HEK293 (cell line): ENCODE measurements at regions not wholly inside any gene's neighbourhood (a gene's known extent, or its start where the extent isn't known, plus 50 kb on each side); places are given as distances from the start of the nearest gene placed in this dataset.

ENCODE experiments used
- CTCF ChIA-PET: fragments of 350-600 bp; formaldehyde crosslinking; extraction: SDS; loops from one replicate; lab custom pipeline; 2021; ENCODE audit warnings: antibody characterized with exemption; lab: Yijun Ruan, JAX
- POLR2A ChIA-PET: fragments of 300-600 bp; formaldehyde crosslinking; extraction: SDS; loops from one replicate; lab custom pipeline; 2020; ENCODE audit warnings: antibody characterized with exemption, inconsistent platforms; lab: Yijun Ruan, JAX
- H3K27ac ChIP-seq: fragments of 200-500 bp; sonication (Bioruptor generic); 2 replicates; pipeline ENCODE4 v1.5.1; 2014; ENCODE audit warnings: low read depth, low read length, control low read depth, inconsistent platforms; ENCODE audit errors: extremely low read depth
- H3K36me3 ChIP-seq, 2 experiments: fragments of 200-500 bp in 1 of 2; sonication (Bioruptor generic) in 1 of 2; 1 replicate in 1 of 2; 2 replicates in 1 of 2; pipeline ENCODE4 v1.5.1; 2014 to 2017; ENCODE audit warnings: inconsistent platforms in 2 of 2, low read length in 2 of 2; ENCODE audit not compliant: control insufficient read depth in 2 of 2, insufficient read depth in 1 of 2
- H3K4me1 ChIP-seq: fragments of 200-500 bp; sonication (Bioruptor generic); 2 replicates; pipeline ENCODE4 v1.5.1; 2014; ENCODE audit warnings: mild to moderate bottlenecking, low read length, inconsistent platforms; ENCODE audit not compliant: control insufficient read depth, insufficient read depth
- H3K4me3 ChIP-seq: 2 replicates; pipeline ENCODE4 v1.5.1; 2011; ENCODE audit warnings: low read depth, mild to moderate bottlenecking, control low read depth, low read length, moderate library complexity
- H3K9me3 ChIP-seq: fragments of 200-500 bp; sonication (Bioruptor generic); 2 replicates; pipeline ENCODE4 v1.5.1; 2014; ENCODE audit warnings: low read depth, low read length, inconsistent platforms; ENCODE audit not compliant: control insufficient read depth, insufficient read depth
- GLIS1 ChIP-seq: fragments of 450-650 bp; formaldehyde crosslinking; IDR thresholded peaks from 2 replicates; pipeline ENCODE4 v1.5.1; 2016; ENCODE audit warnings: missing biosample characterization, missing genetic modification characterization
- KLF10 ChIP-seq: fragments of 450-650 bp; IDR thresholded peaks from 2 replicates; pipeline ENCODE4 v1.5.1; 2018; ENCODE audit warnings: missing biosample characterization, mild to moderate bottlenecking, missing genetic modification characterization
- KLF16 ChIP-seq: fragments of 450-650 bp; formaldehyde crosslinking; IDR thresholded peaks from 2 replicates; pipeline ENCODE4 v1.5.1; 2017; ENCODE audit warnings: missing biosample characterization, missing genetic modification characterization
- KLF9 ChIP-seq: fragments of 450-650 bp; formaldehyde crosslinking; IDR thresholded peaks from 2 replicates; pipeline ENCODE4 v1.5.1; 2016; ENCODE audit warnings: missing biosample characterization, missing genetic modification characterization, low read depth
- ZBTB21 ChIP-seq: fragments of 450-650 bp; formaldehyde crosslinking; IDR thresholded peaks from 2 replicates; pipeline ENCODE4 v1.5.1; 2017; ENCODE audit warnings: missing biosample characterization, missing genetic modification characterization
- ZBTB8A ChIP-seq: fragments of 450-650 bp; formaldehyde crosslinking; IDR thresholded peaks from 2 replicates; pipeline ENCODE4 v1.5.1; 2016; ENCODE audit warnings: missing biosample characterization, missing genetic modification characterization
- ZFHX2 ChIP-seq: fragments of 450-650 bp; formaldehyde crosslinking; conservative IDR thresholded peaks from 2 replicates; pipeline ENCODE4 v1.5.1; 2016; ENCODE audit warnings: missing biosample characterization, missing genetic modification characterization
- ZFP37 ChIP-seq: fragments of 450-650 bp; formaldehyde crosslinking; IDR thresholded peaks from 2 replicates; pipeline ENCODE4 v1.5.1; 2016; ENCODE audit warnings: missing biosample characterization, missing genetic modification characterization
- ZNF138 ChIP-seq: fragments of 450-650 bp; formaldehyde crosslinking; IDR thresholded peaks from 2 replicates; pipeline ENCODE4 v1.5.1; 2016; ENCODE audit warnings: missing biosample characterization, missing genetic modification characterization, borderline replicate concordance
- ZNF146 ChIP-seq: fragments of 450-650 bp; formaldehyde crosslinking; IDR thresholded peaks from 2 replicates; pipeline ENCODE4 v1.5.1; 2016; ENCODE audit warnings: missing biosample characterization, missing genetic modification characterization
- ZNF174 ChIP-seq: fragments of 450-650 bp; formaldehyde crosslinking; IDR thresholded peaks from 2 replicates; pipeline ENCODE4 v1.5.0; 2017; ENCODE audit warnings: missing biosample characterization, mild to moderate bottlenecking, missing genetic modification characterization
- ZNF2 ChIP-seq: fragments of 450-650 bp; formaldehyde crosslinking; IDR thresholded peaks from 2 replicates; pipeline ENCODE4 v1.5.1; 2016; ENCODE audit warnings: missing biosample characterization, missing genetic modification characterization
- ZNF324 ChIP-seq: fragments of 450-650 bp; formaldehyde crosslinking; IDR thresholded peaks from 2 replicates; pipeline ENCODE4 v1.5.1; 2016; ENCODE audit warnings: missing biosample characterization, missing genetic modification characterization
- ZNF350 ChIP-seq: fragments of 450-650 bp; formaldehyde crosslinking; IDR thresholded peaks from 2 replicates; pipeline ENCODE4 v1.5.0; 2017; ENCODE audit warnings: missing biosample characterization, mild to moderate bottlenecking, missing genetic modification characterization
- ZNF548 ChIP-seq: fragments of 450-650 bp; formaldehyde crosslinking; IDR thresholded peaks from 2 replicates; pipeline ENCODE4 v1.5.1; 2016; ENCODE audit warnings: missing biosample characterization, missing genetic modification characterization
- ZNF660 ChIP-seq: fragments of 450-650 bp; IDR thresholded peaks from 2 replicates; pipeline ENCODE4 v1.5.1; 2018; ENCODE audit warnings: missing biosample characterization, mild to moderate bottlenecking, missing genetic modification characterization
- ZNF670 ChIP-seq: fragments of 450-650 bp; formaldehyde crosslinking; IDR thresholded peaks from 2 replicates; pipeline ENCODE4 v1.5.1; 2016; ENCODE audit warnings: missing biosample characterization, missing genetic modification characterization, low read depth
- ZNF791 ChIP-seq: fragments of 450-650 bp; formaldehyde crosslinking; IDR thresholded peaks from 2 replicates; pipeline ENCODE4 v1.5.1; 2016; ENCODE audit warnings: missing biosample characterization, missing genetic modification characterization
- ZNF830 ChIP-seq: fragments of 450-650 bp; IDR thresholded peaks from 2 replicates; pipeline ENCODE4 v1.5.0; 2018; ENCODE audit warnings: missing biosample characterization, missing genetic modification characterization, low read depth, mild to moderate bottlenecking, moderate library complexity
- ZSCAN16 ChIP-seq: fragments of 450-650 bp; formaldehyde crosslinking; IDR thresholded peaks from 2 replicates; pipeline ENCODE4 v1.5.1; 2016; ENCODE audit warnings: missing biosample characterization, missing genetic modification characterization
- TF ChIP-seq, protein P1 (sequence below): fragments of 450-650 bp; formaldehyde crosslinking; IDR thresholded peaks from 2 replicates; pipeline ENCODE4 v1.5.1; 2017; ENCODE audit warnings: missing biosample characterization, mild to moderate bottlenecking, missing genetic modification characterization, moderate library complexity
- TF ChIP-seq, protein P2 (sequence below): fragments of 450-650 bp; formaldehyde crosslinking; IDR thresholded peaks from 2 replicates; pipeline ENCODE4 v1.5.1; 2017; ENCODE audit warnings: missing biosample characterization, missing genetic modification characterization

DNA sequence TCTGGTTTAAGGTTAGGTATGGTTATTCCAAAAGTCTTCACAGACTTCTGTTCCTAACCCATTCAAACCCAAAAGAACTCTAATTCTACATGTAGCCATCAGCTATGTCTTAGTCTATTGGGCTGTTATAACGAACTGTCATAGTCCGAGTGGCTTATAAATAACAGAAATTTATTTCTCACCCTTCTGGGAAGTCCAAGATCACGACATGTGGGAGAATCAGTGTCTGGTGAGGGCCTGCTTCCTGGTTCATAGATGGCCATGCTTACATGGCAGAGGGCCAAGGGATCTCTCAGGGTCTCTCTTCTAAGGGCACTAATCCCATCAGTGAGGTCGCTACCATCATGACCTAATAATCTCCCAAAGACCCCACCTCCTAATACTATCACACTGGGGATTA, 103.0 kb upstream of the PPP2R5A start (continued):
- TF ChIP-seq, protein P1, sequence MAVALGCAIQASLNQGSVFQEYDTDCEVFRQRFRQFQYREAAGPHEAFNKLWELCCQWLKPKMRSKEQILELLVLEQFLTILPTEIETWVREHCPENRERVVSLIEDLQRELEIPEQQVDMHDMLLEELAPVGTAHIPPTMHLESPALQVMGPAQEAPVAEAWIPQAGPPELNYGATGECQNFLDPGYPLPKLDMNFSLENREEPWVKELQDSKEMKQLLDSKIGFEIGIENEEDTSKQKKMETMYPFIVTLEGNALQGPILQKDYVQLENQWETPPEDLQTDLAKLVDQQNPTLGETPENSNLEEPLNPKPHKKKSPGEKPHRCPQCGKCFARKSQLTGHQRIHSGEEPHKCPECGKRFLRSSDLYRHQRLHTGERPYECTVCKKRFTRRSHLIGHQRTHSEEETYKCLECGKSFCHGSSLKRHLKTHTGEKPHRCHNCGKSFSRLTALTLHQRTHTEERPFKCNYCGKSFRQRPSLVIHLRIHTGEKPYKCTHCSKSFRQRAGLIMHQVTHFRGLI (tag by site-specific recombination): no peak
- TF ChIP-seq, all 188 proteins: peak for 0

DNA sequence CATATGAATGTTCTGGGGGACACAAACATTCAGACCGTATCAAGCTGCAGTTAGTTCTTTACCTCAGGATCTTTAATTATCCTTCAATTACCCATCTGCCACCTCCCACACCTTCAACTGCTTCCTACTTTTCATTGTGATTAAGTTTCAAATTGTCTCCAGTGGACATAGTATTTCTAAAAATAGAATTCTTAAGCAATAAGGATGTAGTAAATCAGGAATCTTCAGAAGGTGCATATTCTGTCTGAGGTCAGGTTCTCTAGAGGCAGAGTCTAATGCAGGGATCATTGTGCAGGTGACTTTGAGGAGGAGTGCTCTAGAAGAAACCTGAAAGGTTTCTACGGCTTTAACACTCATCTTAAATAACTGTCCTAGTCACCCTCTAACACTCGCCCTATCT, 102.6 kb upstream of the PPP2R5A start:
- no peak overlapping the region for H3K27ac ChIP-seq
- CTCF ChIA-PET: interaction anchor here (0.6 kb wide), 1 partner anchor 756 kb away, joined by 4 read pairs; no protein-coding TSS in a partner anchor
- H3K9me3 ChIP-seq: no peaks in the 10 kb centered on the region
- H3K4me1 ChIP-seq: no peaks in the 10 kb centered on the region
- no peaks in the 10 kb centered on the region for H3K36me3 ChIP-seq
- POLR2A ChIA-PET: no interaction called here
- H3K4me3 ChIP-seq: no peak overlapping the region
- TF ChIP-seq ZNF670 (tag by site-specific recombination) (no peak), ZBTB21 (tag by site-specific recombination) (no peak), ZFP37 (tag by site-specific recombination) (no peak), ZNF324 (tag by site-specific recombination) (no peak), ZNF2 (no peak), KLF10 (no peak), ZNF548 (tag by site-specific recombination) (no peak)
- TF ChIP-seq, protein P2, sequence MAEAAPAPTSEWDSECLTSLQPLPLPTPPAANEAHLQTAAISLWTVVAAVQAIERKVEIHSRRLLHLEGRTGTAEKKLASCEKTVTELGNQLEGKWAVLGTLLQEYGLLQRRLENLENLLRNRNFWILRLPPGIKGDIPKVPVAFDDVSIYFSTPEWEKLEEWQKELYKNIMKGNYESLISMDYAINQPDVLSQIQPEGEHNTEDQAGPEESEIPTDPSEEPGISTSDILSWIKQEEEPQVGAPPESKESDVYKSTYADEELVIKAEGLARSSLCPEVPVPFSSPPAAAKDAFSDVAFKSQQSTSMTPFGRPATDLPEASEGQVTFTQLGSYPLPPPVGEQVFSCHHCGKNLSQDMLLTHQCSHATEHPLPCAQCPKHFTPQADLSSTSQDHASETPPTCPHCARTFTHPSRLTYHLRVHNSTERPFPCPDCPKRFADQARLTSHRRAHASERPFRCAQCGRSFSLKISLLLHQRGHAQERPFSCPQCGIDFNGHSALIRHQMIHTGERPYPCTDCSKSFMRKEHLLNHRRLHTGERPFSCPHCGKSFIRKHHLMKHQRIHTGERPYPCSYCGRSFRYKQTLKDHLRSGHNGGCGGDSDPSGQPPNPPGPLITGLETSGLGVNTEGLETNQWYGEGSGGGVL: no peak

DNA sequence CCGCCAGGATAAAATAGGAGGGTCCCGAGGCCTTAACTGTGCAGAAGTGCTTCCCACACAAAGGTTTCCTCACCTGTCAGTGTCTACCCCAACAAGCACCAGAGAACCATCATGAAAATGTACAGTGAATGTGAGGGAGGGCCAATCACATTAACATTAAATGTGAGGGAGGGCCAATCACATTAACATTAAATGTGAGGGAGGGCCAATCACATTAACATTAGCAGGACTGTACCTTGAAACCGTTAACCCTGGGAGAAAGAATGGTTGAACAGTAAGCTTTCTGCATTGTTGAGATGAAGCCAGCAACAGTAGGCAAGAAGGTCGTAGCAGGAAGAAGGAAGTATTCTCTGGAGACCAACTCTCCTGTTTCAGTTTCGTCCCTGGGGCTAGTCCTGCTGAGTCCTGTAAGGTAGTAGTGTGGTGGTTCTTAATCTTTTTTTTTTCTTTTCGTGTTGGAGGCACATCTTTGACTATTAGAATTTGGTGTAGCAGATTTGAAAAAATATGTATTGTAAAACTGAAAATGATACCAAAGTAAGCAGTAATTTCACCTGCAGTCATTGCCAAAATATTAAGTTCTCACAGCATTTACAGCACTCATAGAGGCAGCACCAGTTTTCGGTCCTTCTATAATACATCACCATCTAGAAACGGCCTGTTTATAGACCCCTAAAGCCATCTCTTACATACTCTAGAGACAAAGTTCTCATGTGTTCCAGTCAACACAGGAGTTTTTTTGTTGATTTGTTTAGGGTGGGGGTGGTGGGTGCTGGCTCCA, 98.6 kb upstream of the PPP2R5A start:
- H3K4me3 ChIP-seq: no peak overlapping the region
- ChIA-PET POLR2A (no interaction called here), CTCF (no interaction called here)
- no peaks in the 10 kb centered on the region for H3K4me1 ChIP-seq
- no peaks in the 10 kb centered on the region for H3K36me3 ChIP-seq
- H3K27ac ChIP-seq: no peak overlapping the region
- no peaks in the 10 kb centered on the region for H3K9me3 ChIP-seq
- TF ChIP-seq ZNF146 (tag by site-specific recombination) (no peak), ZNF138 (tag by site-specific recombination) (no peak), ZNF174 (no peak), GLIS1 (no peak), ZNF660 (tag by site-specific recombination) (no peak), ZNF548 (tag by site-specific recombination) (no peak), ZFHX2 (tag by site-specific recombination) (no peak), KLF9 (no peak), ZBTB8A (tag by site-specific recombination) (no peak), ZSCAN16 (no peak), ZNF830 (tag by site-specific recombination) (no peak), KLF16 (no peak), ZNF350 (tag by site-specific recombination) (no peak), ZNF791 (no peak)
